ENCODE measurements at regions not wholly inside any gene's neighbourhood (a gene's known extent, or its start where the extent isn't known, plus 50 kb on each side); places are given as distances from the start of the nearest gene placed in this dataset.

DNA sequence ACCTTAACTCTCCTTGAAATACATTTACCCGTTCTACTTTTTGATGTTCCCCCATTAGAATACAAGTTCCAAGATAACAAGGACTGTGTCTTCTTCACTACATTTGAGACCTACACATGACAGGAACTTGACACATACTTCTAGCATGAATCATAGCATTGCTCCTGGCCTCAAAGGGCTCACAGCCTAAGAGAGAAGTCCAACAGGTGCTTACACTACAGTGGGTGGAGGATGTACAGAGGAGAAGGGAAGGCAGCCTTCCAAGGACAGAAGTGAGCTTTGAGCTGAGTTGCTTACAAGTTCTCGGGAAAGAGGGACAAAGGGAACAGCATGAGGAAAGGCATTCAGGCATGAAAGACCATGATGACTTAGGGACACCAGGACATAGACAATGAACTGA lies 56.9 kb upstream of the MSX2 start:
- TF ChIP-seq, protein P1, sequence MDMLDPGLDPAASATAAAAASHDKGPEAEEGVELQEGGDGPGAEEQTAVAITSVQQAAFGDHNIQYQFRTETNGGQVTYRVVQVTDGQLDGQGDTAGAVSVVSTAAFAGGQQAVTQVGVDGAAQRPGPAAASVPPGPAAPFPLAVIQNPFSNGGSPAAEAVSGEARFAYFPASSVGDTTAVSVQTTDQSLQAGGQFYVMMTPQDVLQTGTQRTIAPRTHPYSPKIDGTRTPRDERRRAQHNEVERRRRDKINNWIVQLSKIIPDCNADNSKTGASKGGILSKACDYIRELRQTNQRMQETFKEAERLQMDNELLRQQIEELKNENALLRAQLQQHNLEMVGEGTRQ (IDR thresholded peaks at IDR 0.05; ENCODE audit: low read length): no peak
- TF ChIP-seq, protein P2, sequence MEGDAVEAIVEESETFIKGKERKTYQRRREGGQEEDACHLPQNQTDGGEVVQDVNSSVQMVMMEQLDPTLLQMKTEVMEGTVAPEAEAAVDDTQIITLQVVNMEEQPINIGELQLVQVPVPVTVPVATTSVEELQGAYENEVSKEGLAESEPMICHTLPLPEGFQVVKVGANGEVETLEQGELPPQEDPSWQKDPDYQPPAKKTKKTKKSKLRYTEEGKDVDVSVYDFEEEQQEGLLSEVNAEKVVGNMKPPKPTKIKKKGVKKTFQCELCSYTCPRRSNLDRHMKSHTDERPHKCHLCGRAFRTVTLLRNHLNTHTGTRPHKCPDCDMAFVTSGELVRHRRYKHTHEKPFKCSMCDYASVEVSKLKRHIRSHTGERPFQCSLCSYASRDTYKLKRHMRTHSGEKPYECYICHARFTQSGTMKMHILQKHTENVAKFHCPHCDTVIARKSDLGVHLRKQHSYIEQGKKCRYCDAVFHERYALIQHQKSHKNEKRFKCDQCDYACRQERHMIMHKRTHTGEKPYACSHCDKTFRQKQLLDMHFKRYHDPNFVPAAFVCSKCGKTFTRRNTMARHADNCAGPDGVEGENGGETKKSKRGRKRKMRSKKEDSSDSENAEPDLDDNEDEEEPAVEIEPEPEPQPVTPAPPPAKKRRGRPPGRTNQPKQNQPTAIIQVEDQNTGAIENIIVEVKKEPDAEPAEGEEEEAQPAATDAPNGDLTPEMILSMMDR (IDR thresholded peaks at IDR 0.05; ENCODE audit: control extremely low read depth in 1 of 3, insufficient read depth in 1 of 3, low read depth in 1 of 3, low read length in 3 of 3): no peak
- TF ChIP-seq POLR2A (IDR thresholded peaks at IDR 0.05; ENCODE audit: control extremely low read depth in 1 of 2, low read depth in 2 of 2, low read length in 2 of 2) (no peak), EGR1 (IDR thresholded peaks at IDR 0.05; ENCODE audit: borderline replicate concordance, low read depth, low read length) (no peak)
